AG04450 (cell line): ENCODE measurements at regions not wholly inside any gene's neighbourhood (a gene's known extent, or its start where the extent isn't known, plus 50 kb on each side); places are given as distances from the start of the nearest gene placed in this dataset.

ENCODE experiments used
- CTCF ChIA-PET: fragments of 300-600, 350-600 bp; formaldehyde crosslinking; extraction: SDS; loops from one replicate; lab custom pipeline; 2022; ENCODE audit warnings: antibody characterized with exemption, inconsistent platforms; lab: Charles Lee
- POLR2A ChIA-PET: fragments of 350-600 bp; formaldehyde crosslinking; extraction: SDS; loops from one replicate; lab custom pipeline; 2021; ENCODE audit warnings: antibody characterized with exemption, inconsistent platforms; lab: Yijun Ruan, JAX
- DNase-seq: peaks from one replicate; pipeline ENCODE4 v3.0.0-alpha.2; 2011; ENCODE audit warnings: low read depth, low spot score
- H3K27ac ChIP-seq: one replicate; pipeline ENCODE4 v1.5.1; 2012; ENCODE audit warnings: low read depth, low read length, control low read depth
- H3K27me3 ChIP-seq: one replicate; pipeline ENCODE4 v1.6.0; 2012; ENCODE audit warnings: low read length; ENCODE audit not compliant: control insufficient read depth, insufficient read depth
- H3K4me3 ChIP-seq: 2 replicates; pipeline ENCODE4 v1.5.1; 2011; ENCODE audit warnings: mild to moderate bottlenecking, low read depth, low read length, control low read depth
- H3K9me3 ChIP-seq: 2 replicates; pipeline ENCODE4 v1.5.1; 2012; ENCODE audit warnings: low read length; ENCODE audit not compliant: control insufficient read depth, insufficient read depth
- CTCF ChIP-seq: IDR thresholded peaks from 2 replicates; pipeline ENCODE4 v1.5.1; 2011; ENCODE audit warnings: low read depth, low read length, control low read depth, inconsistent platforms

GRCh38 chr17:53387745-53388144, 435.0 kb upstream of the KIF2B start:
- H3K27ac ChIP-seq, result no peak overlapping the region
- ChIA-PET CTCF (no interaction called here), POLR2A (no interaction called here)
- no peaks in the 10 kb centered on the region for H3K27me3 ChIP-seq
- no peak for DNase-seq
- H3K4me3 ChIP-seq, result no peak overlapping the region
- H3K9me3 ChIP-seq, result no peaks in the 10 kb centered on the region; the same call in 1 of the 2 replicates
- TF ChIP-seq CTCF, result no peak

GRCh38 chr17:53353919-53354351, 468.8 kb upstream of the KIF2B start:
- POLR2A ChIA-PET, result no interaction called here
- H3K27me3 ChIP-seq, result no peaks in the 10 kb centered on the region
- H3K9me3 ChIP-seq, result peaks cover 5% of the 10 kb centered on the region
- DNase-seq, result no peak
- no peak overlapping the region for H3K4me3 ChIP-seq
- no peak overlapping the region for H3K27ac ChIP-seq
- CTCF ChIA-PET, result no interaction called here
- no peak for TF ChIP-seq CTCF

- POLR2A ChIA-PET, result no interaction called here
- H3K27ac ChIP-seq, result no peak overlapping the region
Observed at GRCh38 chr17:53344778-53345177, 477.9 kb upstream of the KIF2B start.

GRCh38 chr17:53336281-53336680, 486.4 kb upstream of the KIF2B start:
- Histone ChIP-seq H3K9me3 (peaks cover 16% of the 10 kb centered on the region), H3K27ac (no peak overlapping the region), H3K27me3 (no peaks in the 10 kb centered on the region), H3K4me3 (no peak overlapping the region)
- POLR2A ChIA-PET, result no interaction called here
- TF ChIP-seq CTCF, result no peak
- no peak for DNase-seq
- CTCF ChIA-PET, result no interaction called here

More at GRCh38 chr17:53344778-53345177, 477.9 kb upstream of the KIF2B start:
- TF ChIP-seq CTCF, result no peak
- no peaks in the 10 kb centered on the region for H3K27me3 ChIP-seq
- no peak overlapping the region for H3K4me3 ChIP-seq
- CTCF ChIA-PET, result no interaction called here
- DNase-seq, result no peak
- peaks cover 10% of the 10 kb centered on the region for H3K9me3 ChIP-seq

GRCh38 chr17:53335443-53335842, 487.3 kb upstream of the KIF2B start:
- Histone ChIP-seq H3K27me3 (no peaks in the 10 kb centered on the region), H3K4me3 (no peak overlapping the region), H3K9me3 (peaks cover 13% of the 10 kb centered on the region), H3K27ac (no peak overlapping the region)
- no peak for DNase-seq
- no peak for TF ChIP-seq CTCF
- ChIA-PET POLR2A (no interaction called here), CTCF (no interaction called here)
